ENCODE measurements at regions not wholly inside any gene's neighbourhood (a gene's known extent, or its start where the extent isn't known, plus 50 kb on each side); places are given as distances from the start of the nearest gene placed in this dataset.

DNA sequence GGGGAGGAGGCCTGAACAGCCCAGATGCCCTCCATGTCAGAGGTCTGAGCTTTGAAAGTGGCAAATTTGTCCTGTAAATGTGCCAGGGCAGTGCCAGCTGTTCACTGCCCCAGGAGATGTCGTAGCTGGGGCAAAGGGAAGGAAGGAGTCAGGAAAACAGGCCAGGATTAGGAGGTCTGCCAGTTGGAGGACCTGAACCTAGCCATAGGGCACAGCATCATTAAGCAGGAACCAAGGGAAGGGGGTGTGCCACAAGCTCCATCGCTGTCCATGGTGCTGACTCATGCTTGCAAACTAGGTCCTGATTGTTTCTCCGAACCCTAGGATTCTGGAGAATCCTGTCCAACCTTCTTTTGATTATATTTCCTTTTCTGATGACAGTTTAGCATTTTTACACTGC is 124.2 kb downstream of the TMEM132E start:
- H3K27me3 Mint-ChIP-seq: peaks cover 17% of the 10 kb centered on the region
- Histone ChIP-seq H3K27me3 (ENCODE audit: control insufficient read depth, insufficient read depth, low read length) (no peaks in the 10 kb centered on the region), H3K9me3 (ENCODE audit: control insufficient read depth in 2 of 2, low read length in 2 of 2) (no peaks in the 10 kb centered on the region), H3K27ac (ENCODE audit: insufficient read depth, low read length, poor library complexity, severe bottlenecking) (no peak overlapping the region), H3K36me3 (ENCODE audit: control insufficient read depth, insufficient read depth, low read length) (no peaks in the 10 kb centered on the region), H3K4me3 (ENCODE audit: low read depth, low read length) (no peak overlapping the region), H3K4me1 (ENCODE audit: control insufficient read depth, insufficient read depth, low read length, poor library complexity, severe bottlenecking) (no peaks in the 10 kb centered on the region)
- DNase-seq (peak in 1 of 3 donors; percentile 22), ATAC-seq (ENCODE audit: low read depth in 2 of 2) (no peak)
- H3K36me3 Mint-ChIP-seq: no peaks in the 10 kb centered on the region
- no peak overlapping the region for H3K4me3 Mint-ChIP-seq
- no peak overlapping the region for H3K27ac Mint-ChIP-seq
- no peaks in the 10 kb centered on the region for H3K4me1 Mint-ChIP-seq
- H3K9me3 Mint-ChIP-seq: peaks cover 0 to 4% (median 0%) of the 10 kb centered on the region in 7 donors

- Mint-ChIP-seq H3K4me3 (no peak overlapping the region), H3K27ac (no peak overlapping the region), H3K36me3 (no peaks in the 10 kb centered on the region), H3K9me3 (peaks cover 0 to 2% (median 0%) of the 10 kb centered on the region in 7 donors), H3K27me3 (peaks cover 39% of the 10 kb centered on the region), H3K4me1 (no peaks in the 10 kb centered on the region)
- ATAC-seq (ENCODE audit: low read depth in 2 of 2) (no peak), DNase-seq (no peak)
- peaks cover 12% of the 10 kb centered on the region for H3K27me3 ChIP-seq (ENCODE audit: control insufficient read depth, insufficient read depth, low read length)
- no peaks in the 10 kb centered on the region for H3K4me1 ChIP-seq (ENCODE audit: control insufficient read depth, insufficient read depth, low read length, poor library complexity, severe bottlenecking)
- H3K4me3 ChIP-seq (ENCODE audit: low read depth, low read length): no peak overlapping the region
- no peaks in the 10 kb centered on the region for H3K36me3 ChIP-seq (ENCODE audit: control insufficient read depth, insufficient read depth, low read length)
- no peaks in the 10 kb centered on the region for H3K9me3 ChIP-seq (ENCODE audit: control insufficient read depth in 2 of 2, low read length in 2 of 2)
- no peak overlapping the region for H3K27ac ChIP-seq (ENCODE audit: insufficient read depth, low read length, poor library complexity, severe bottlenecking)
Measured at GRCh38 chr17:34699181-34699580, 119.8 kb downstream of the TMEM132E start.

DNA sequence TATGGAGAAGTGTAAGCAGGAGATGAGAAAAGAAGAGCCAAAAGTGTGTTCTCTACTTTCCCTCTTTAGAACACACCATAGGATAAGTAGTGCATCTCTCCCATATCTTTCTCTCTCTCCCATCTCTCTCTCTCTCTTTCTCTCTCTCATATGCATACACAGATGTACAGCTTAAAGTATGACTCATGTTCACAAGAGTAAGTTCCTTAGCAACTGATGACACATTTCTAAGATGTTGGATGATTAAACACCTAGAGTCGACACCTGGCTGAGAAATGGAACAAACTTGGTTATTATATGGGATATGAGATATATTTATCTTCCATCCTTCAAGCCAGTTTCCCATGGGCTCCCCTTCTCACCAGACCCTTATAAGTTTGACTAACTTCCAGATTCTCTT is 113.5 kb downstream of the TMEM132E start:
- H3K4me1 ChIP-seq (ENCODE audit: control insufficient read depth, insufficient read depth, low read length, poor library complexity, severe bottlenecking): no peaks in the 10 kb centered on the region
- H3K4me3 Mint-ChIP-seq: no peak overlapping the region
- no peak overlapping the region for H3K4me3 ChIP-seq (ENCODE audit: low read depth, low read length)
- H3K9me3 Mint-ChIP-seq: peaks cover 0 to 9% (median 4%) of the 10 kb centered on the region in 7 donors
- ATAC-seq (ENCODE audit: low read depth in 2 of 2): no peak
- peaks cover 21% of the 10 kb centered on the region for H3K27me3 ChIP-seq (ENCODE audit: control insufficient read depth, insufficient read depth, low read length)
- no peaks in the 10 kb centered on the region for H3K36me3 ChIP-seq (ENCODE audit: control insufficient read depth, insufficient read depth, low read length)
- H3K27ac Mint-ChIP-seq: no peak overlapping the region
- H3K27ac ChIP-seq (ENCODE audit: insufficient read depth, low read length, poor library complexity, severe bottlenecking): no peak overlapping the region
- H3K27me3 Mint-ChIP-seq: peaks cover 35% of the 10 kb centered on the region
- H3K4me1 Mint-ChIP-seq: no peaks in the 10 kb centered on the region
- no peak for DNase-seq
- peaks cover 0 to 2% of the 10 kb centered on the region in 2 experiments for H3K9me3 ChIP-seq (ENCODE audit: control insufficient read depth in 2 of 2, low read length in 2 of 2)
- H3K36me3 Mint-ChIP-seq: no peaks in the 10 kb centered on the region

Measured in CD4-positive, CD25-positive, alpha-beta regulatory T cell (primary cell).